Natural killer cell treated with Interleukin-12 subunit alpha and Interleukin-12 subunit beta and Interleukin-15 and Interleukin-18, amount 100 ng/mL, for 72 hours (primary cell): ENCODE measurements at regions not wholly inside any gene's neighbourhood (a gene's known extent, or its start where the extent isn't known, plus 50 kb on each side); places are given as distances from the start of the nearest gene placed in this dataset.

Experiments
- ATAC-seq, 2 donors: fragments of 150-1000 bp; cut with Tn5 transposase in 1 of 2; sonication (Bioruptor Pico), chemical (Tn5 transposase) in 1 of 2; 2 replicates each; pipeline ENCODE4 v1.10.0; 2021
- DNase-seq: peaks from one replicate; pipeline ENCODE4 v3.0.0; 2022; ENCODE audit warnings: low spot score
- H3K27ac Mint-ChIP-seq, 2 donors: 1 replicate in 1 of 2; 2 replicates in 1 of 2; pipeline ENCODE4 v1.8.0; 2022; ENCODE audit warnings: mixed read lengths in 2 of 2, mild to moderate bottlenecking in 1 of 2, moderate library complexity in 1 of 2
- H3K27me3 Mint-ChIP-seq, 2 donors: 1 replicate in 1 of 2; 2 replicates in 1 of 2; pipeline ENCODE4 v1.8.0; 2022; ENCODE audit warnings: mixed read lengths in 2 of 2
- H3K36me3 Mint-ChIP-seq: one replicate; pipeline ENCODE4 v1.8.0; 2022; ENCODE audit warnings: mixed read lengths
- H3K4me1 Mint-ChIP-seq, 2 donors: 1 replicate in 1 of 2; 2 replicates in 1 of 2; pipeline ENCODE4 v1.8.0; 2022; ENCODE audit warnings: low read depth in 2 of 2, mixed read lengths in 2 of 2, mild to moderate bottlenecking in 1 of 2
- H3K4me3 Mint-ChIP-seq: one replicate; pipeline ENCODE4 v1.8.0; 2022; ENCODE audit warnings: mixed read lengths
- H3K9me3 Mint-ChIP-seq: 2 replicates; pipeline ENCODE4 v1.8.0; 2022; ENCODE audit warnings: mixed read lengths

DNA sequence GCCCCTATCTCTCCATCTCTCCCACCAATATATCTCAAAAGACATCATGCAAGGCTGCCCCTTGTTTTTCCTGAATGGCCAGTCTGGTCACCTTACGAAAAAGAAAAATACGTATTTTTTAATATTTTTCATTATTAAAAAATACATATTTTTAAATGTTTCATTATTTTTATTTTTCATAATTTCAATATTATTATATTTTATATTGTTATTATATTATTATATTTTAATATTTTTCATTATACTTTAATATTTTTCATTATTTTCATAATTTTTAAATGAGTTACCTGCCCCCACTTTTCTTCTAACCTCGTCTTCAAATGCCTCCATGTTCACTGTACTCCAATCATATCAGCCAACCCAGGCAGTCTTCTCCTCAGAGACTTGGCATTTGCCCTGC is 116.0 kb upstream of the ERCC4 start:
- ATAC-seq (no peak), DNase-seq (no peak)
- Mint-ChIP-seq H3K4me3 (no peak overlapping the region), H3K4me1 (no peaks in the 10 kb centered on the region), H3K36me3 (no peaks in the 10 kb centered on the region), H3K27me3 (peaks cover 0 to 30% of the 10 kb centered on the region in 2 donors), H3K9me3 (no peaks in the 10 kb centered on the region), H3K27ac (no peak overlapping the region)

DNA sequence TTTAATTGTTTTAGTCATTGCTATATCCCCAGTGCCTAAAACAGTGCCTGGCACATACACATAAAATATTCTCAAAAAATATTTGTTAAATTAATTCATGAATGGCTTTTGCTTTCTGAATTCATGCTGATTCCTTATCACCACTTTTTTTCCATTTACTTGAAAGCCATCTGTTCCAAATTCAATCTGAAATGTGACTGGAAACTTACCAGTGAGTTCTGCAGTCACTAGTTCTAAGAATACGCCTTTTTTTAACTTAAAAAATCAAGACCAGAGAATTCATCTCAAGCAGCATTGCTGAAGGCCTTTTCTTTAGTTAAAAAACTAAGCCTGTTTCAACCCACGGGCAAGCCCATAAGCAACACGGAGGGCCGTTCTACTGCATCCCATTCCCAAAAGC is 114.0 kb upstream of the ERCC4 start:
- ATAC-seq, result no peak
- no peak overlapping the region for H3K4me3 Mint-ChIP-seq

DNA sequence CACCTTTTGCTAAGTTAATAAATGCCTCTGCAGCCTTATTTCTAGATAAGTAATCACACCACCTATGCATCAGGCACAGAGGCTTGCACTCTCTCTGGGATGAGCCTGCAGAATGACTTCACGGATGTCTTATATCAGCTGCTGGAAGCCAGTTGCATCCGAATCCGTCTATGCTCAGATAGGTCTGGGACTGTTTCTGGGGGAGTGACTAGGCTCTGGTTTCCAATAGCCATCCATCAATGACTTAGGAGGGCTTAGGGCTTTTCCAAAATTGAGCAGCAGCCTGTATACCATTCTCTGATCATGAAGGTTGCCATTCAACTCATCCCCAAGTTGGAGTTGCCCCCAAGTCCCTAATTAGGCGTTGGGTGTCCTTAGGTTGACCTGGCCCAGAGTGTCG is 113.3 kb upstream of the ERCC4 start:
- Mint-ChIP-seq H3K27ac (no peak overlapping the region), H3K4me1 (no peaks in the 10 kb centered on the region), H3K4me3 (no peak overlapping the region), H3K27me3 (peaks cover 0 to 21% of the 10 kb centered on the region in 2 donors), H3K9me3 (no peaks in the 10 kb centered on the region), H3K36me3 (no peaks in the 10 kb centered on the region)
- DNase-seq (no peak), ATAC-seq (no peak)

More for the DNA sequence above, 114.0 kb upstream of the ERCC4 start:
- Mint-ChIP-seq H3K4me1 (no peaks in the 10 kb centered on the region), H3K9me3 (no peaks in the 10 kb centered on the region), H3K36me3 (no peaks in the 10 kb centered on the region), H3K27ac (no peak overlapping the region), H3K27me3 (peaks cover 0 to 24% of the 10 kb centered on the region in 2 donors)
- no peak for DNase-seq

DNA sequence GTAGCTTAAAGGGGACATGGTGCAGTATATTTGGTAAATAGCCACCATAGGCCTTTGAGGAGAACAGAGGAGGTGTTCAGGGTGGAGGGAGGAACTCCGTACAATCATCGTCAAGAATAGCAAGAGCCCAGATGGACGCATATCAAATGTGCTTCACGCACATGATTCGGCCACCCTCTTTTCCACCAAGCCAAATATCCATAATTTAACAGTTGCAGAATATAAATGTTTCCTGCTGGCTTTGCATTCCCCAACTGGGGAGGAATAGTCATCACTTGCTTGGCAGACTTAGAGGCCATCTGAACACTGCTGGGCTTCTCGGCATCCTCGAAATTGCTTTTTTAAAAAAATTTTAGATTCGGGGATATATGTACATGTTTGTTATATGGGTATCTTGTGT is 111.9 kb upstream of the ERCC4 start:
- Mint-ChIP-seq H3K9me3 (no peaks in the 10 kb centered on the region), H3K27me3 (peaks cover 0 to 18% of the 10 kb centered on the region in 2 donors), H3K4me3 (no peak overlapping the region), H3K4me1 (no peaks in the 10 kb centered on the region), H3K27ac (no peak overlapping the region), H3K36me3 (no peaks in the 10 kb centered on the region)
- DNase-seq, result no peak
- ATAC-seq, result no peak

DNA sequence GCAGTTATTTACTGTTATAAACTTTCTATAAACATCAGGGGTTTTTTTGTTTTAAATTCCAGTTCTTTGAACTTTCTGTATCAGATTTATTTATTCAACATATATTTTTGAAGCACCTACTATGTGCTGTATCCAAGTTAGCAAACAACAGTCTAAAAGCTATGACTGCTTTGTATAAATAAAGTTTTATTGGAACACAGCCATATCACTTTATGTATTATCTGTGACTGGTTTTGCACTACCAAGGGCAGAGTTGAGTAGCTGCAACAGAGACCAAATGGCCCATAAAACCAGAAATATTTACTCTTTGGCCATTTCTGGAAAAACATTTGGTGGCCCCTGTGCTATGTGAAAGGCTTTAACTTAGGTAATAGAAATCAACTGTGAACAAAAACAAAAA is 110.2 kb upstream of the ERCC4 start:
- peaks cover 0 to 7% of the 10 kb centered on the region in 2 donors for H3K27me3 Mint-ChIP-seq
- no peak overlapping the region for H3K27ac Mint-ChIP-seq
- no peaks in the 10 kb centered on the region for H3K9me3 Mint-ChIP-seq
- no peak overlapping the region for H3K4me3 Mint-ChIP-seq
- no peak for ATAC-seq
- no peak for DNase-seq
- H3K4me1 Mint-ChIP-seq, result no peaks in the 10 kb centered on the region
- no peaks in the 10 kb centered on the region for H3K36me3 Mint-ChIP-seq

DNA sequence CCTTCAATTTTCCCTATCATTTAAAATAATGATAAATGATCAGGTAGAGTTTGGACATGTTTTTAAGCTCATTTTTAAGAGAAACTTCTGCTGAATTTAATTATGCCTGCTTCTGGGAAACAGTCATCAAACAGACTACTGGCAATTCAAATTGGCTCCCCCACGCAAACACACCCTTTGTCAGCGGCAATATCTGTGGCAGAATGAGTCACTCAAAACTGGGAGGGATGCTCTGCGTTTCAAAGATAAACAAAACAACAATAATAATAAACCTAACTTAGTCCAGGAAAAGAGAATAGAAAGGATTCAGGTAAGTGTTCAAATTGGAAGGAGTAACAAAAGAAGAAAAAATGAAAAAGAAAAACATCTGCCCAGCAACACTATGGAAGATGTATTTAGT is 108.1 kb upstream of the ERCC4 start:
- H3K4me3 Mint-ChIP-seq, result no peak overlapping the region
- no peak overlapping the region for H3K27ac Mint-ChIP-seq
- H3K27me3 Mint-ChIP-seq, result peaks cover 0 to 7% of the 10 kb centered on the region in 2 donors
- no peaks in the 10 kb centered on the region for H3K36me3 Mint-ChIP-seq
- DNase-seq (no peak), ATAC-seq (no peak)
- peaks cover 5% of the 10 kb centered on the region for H3K9me3 Mint-ChIP-seq
- no peaks in the 10 kb centered on the region for H3K4me1 Mint-ChIP-seq

DNA sequence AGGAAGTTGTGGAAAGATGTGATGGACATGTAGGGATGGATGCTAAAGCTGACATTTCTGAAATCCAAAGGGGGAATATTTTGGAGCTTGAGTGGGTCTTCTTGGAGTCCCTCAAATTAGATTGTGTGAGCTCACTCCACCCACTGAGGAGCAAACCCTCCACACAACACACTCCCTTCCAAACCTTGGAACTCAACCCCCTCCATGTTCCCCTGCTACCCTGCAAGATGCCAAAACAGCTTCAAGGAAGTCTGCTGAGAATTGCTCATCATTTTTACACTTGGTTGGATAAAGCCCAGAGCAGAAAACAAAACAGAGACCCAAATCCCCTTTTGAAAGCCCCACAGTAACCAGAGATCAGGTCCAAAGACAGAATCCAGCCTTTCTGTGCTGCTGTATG is 103.3 kb upstream of the ERCC4 start:
- Mint-ChIP-seq H3K4me1 (no peaks in the 10 kb centered on the region), H3K4me3 (no peak overlapping the region), H3K27ac (no peak overlapping the region), H3K9me3 (peaks cover 5% of the 10 kb centered on the region), H3K27me3 (peaks cover 0 to 4% of the 10 kb centered on the region in 2 donors), H3K36me3 (no peaks in the 10 kb centered on the region)
- ATAC-seq, result no peak
- no peak for DNase-seq

DNA sequence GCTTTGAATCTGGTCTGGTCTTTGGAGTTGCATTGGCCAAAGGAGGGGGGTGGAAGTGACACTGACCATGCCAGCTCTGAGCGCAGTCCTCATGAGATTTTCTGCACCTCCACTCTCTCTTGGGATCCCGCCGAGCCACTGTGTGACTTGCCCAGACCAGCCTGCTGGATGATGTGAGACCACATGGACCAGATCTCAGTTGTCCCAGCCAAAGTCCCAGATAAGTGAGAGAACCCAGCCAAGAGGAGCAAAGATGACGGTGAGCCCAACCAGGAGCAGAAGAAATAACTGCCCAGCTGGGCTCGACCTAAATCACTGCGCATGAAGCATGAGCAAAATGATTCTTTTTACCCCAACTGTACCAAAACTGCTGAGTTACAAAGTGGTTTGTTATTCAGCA is 96.5 kb upstream of the ERCC4 start:
- H3K36me3 Mint-ChIP-seq, result no peaks in the 10 kb centered on the region
- H3K4me1 Mint-ChIP-seq, result no peaks in the 10 kb centered on the region
- H3K4me3 Mint-ChIP-seq, result no peak overlapping the region
- no peak for ATAC-seq
- H3K9me3 Mint-ChIP-seq, result no peaks in the 10 kb centered on the region
- H3K27ac Mint-ChIP-seq, result no peak overlapping the region
- H3K27me3 Mint-ChIP-seq, result peaks cover 3 to 5% of the 10 kb centered on the region in 2 donors
- DNase-seq, result no peak

DNA sequence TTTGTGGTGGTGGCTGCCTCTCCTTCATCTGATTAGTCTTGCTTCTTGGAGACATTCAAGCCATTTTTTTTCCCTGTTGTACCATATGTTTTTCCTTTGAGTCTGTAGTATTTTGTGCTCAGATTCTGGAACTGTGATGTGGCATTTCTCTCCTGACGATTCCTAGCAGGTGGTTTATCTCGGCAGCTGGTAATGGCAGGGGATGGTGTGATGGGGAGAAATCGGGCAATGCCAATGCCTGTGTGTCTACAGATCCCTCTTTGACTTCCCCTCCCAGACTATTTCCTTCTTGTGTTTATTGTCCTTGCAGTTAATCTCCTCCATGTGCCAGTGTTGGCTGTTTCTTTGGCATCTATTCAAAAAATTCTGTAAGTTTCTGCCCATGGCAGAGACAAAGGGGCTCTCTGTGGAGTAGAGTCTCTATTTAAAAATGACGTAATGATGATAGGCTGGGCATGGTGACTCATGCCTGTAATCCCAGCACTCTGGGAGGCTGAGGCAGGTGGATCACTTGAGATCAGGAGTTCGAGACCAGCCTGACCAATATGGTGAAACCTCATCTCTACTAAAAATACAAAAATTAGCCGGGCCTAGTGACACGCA is 90.2 kb upstream of the ERCC4 start:
- Mint-ChIP-seq H3K4me1 (no peaks in the 10 kb centered on the region), H3K27me3 (peaks cover 3 to 29% of the 10 kb centered on the region in 2 donors), H3K9me3 (peaks cover 3% of the 10 kb centered on the region), H3K4me3 (no peak overlapping the region), H3K36me3 (no peaks in the 10 kb centered on the region), H3K27ac (no peak overlapping the region)
- DNase-seq (no peak), ATAC-seq (no peak)

DNA sequence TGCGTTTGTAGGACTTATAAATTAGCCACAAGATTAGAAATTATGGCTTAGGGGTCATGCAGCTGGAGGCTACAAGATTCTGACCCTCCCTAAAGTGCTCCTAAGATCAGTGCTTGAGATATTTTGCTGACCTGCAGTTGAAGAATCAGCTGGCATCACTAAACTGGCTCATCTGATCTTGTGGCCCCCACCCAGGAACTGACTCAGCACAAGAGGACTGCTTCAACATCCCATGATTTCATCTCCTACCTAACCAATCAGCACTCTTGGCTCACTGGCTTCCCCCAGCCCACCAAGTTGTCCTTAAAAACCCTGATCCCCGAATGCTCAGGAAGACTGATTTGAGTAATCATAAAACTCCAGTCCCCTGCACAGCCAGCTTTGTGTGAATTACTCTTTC is 86.4 kb upstream of the ERCC4 start:
- Mint-ChIP-seq H3K4me3 (no peak overlapping the region), H3K27ac (no peak overlapping the region), H3K27me3 (peaks cover 3 to 27% of the 10 kb centered on the region in 2 donors), H3K36me3 (no peaks in the 10 kb centered on the region), H3K4me1 (no peaks in the 10 kb centered on the region), H3K9me3 (peaks cover 3% of the 10 kb centered on the region)
- DNase-seq (no peak), ATAC-seq (no peak)

DNA sequence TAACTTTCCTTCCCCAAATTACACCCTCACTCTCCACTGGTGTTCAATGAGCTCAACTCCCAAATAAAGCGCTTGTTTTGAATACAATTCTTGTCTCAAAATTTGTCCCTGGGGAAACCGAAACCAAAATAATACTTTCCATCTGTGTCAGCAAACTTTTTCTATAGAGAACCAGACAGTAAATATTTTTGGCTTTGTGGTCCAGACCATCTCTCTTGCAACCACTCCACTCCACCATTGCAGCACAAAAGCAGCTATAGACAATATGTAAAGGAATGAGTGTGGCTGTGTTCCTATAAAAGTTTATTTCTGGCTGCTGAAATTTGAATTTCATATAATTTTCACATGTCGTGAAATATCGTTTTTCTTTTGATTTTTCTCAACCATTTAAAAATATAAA is 84.6 kb upstream of the ERCC4 start:
- H3K27me3 Mint-ChIP-seq, result peaks cover 3 to 20% of the 10 kb centered on the region in 2 donors
- H3K4me1 Mint-ChIP-seq, result no peaks in the 10 kb centered on the region
- ATAC-seq, result no peak
- no peak overlapping the region for H3K27ac Mint-ChIP-seq
- H3K4me3 Mint-ChIP-seq, result no peak overlapping the region
- DNase-seq, result no peak
- no peaks in the 10 kb centered on the region for H3K36me3 Mint-ChIP-seq
- peaks cover 3% of the 10 kb centered on the region for H3K9me3 Mint-ChIP-seq

DNA sequence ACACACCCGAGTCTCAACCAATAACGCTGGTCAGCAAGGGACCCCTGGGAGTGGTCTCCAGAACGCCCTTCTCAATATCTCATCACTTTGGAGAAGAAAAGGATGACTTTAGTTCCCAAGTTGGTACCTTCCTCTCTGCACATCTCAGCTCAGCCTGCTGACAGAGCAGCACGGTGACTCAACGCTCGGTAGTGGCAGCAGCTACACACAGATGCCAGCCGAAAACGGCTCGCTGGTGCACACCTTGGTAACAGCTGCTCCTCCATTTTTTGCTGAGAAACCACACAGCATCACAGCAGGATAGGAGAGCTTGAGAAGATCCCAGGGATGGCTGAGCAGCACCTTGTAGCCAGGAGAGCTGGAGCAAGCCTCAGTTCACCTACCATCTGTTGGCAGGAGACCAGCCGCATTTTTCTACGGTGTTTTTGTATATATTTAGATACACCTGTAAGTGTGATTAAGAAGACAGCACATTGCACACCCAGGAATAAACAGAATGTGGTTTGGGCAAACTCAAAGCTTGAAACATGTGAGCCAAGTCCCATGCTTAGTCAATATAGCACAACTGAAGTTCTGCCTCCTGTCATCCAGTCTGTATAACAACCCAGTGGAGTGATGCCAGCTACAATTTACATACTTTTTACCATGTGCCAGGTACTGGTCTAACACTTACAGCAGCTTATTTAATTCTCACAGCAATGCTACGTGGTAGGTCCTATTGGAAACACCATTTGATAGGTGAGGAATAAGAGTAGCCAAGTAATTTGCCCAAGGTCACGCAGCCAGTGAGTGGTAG is 83.8 kb upstream of the ERCC4 start:
- Mint-ChIP-seq H3K4me1 (no peaks in the 10 kb centered on the region), H3K27me3 (peaks cover 3 to 20% of the 10 kb centered on the region in 2 donors), H3K9me3 (peaks cover 3% of the 10 kb centered on the region), H3K27ac (no peak overlapping the region), H3K4me3 (no peak overlapping the region), H3K36me3 (no peaks in the 10 kb centered on the region)
- ATAC-seq, result no peak
- DNase-seq, result no peak

DNA sequence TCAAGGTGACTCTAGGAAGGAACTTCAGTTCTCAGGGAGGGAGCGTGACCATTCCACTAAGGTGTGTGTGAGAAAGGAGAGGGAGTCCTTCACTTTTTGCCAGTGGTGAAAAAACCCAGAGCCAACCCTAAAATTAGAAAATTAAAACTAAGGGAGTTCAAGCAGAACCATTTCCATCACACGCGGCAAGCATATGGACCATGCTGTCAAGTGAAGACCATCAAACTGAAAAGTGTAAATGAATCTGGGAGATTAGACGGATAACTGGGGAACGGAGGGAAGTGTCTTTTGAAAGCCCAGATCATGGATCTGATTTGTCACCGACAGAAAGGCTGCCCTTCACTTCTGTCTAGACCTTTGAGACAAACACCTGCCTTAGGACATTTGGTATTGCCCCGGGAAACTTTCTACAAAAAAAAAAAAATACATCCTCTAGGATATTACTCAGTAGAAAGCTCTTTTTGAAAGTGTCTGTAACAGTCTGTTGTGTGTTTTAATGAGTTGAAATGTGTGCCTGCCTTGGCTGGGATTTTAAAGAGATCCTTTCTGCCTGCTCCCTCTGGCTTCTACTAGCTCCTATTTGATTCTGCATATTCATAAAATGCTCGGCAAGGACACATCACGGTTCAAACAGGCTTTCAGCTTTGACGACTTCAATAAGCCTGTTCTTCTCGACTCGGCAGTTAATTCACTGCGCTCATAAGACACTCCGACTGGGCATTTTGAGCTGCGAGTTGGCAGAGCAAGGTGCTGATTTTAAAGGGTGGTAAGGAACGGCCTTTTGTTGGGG is 81.4 kb upstream of the ERCC4 start:
- ATAC-seq, result no peak
- Mint-ChIP-seq H3K36me3 (no peaks in the 10 kb centered on the region), H3K4me1 (no peaks in the 10 kb centered on the region), H3K27me3 (peaks cover 6 to 11% of the 10 kb centered on the region in 2 donors), H3K9me3 (peaks cover 3% of the 10 kb centered on the region), H3K27ac (no peak overlapping the region), H3K4me3 (no peak overlapping the region)
- DNase-seq, result no peak

DNA sequence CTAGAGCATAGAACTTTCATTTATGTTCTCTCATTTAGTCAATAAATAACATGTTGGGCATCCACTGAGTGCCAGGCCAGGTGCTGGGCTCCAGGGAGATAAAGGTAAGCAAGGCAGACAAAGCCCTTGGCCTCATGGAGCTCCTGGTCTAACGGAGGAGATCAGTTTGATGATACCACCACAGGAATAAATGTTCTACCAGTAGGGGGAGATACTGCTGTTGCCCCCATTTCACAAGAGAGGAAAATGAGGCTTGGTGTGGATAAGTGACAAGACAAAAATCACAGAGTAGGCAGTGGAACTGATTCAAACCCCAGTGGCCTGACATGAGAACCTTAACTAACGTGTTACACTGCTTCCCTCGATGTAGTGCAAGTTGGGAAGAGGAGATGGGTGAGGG is 80.4 kb upstream of the ERCC4 start:
- no peak for ATAC-seq
- Mint-ChIP-seq H3K4me3 (no peak overlapping the region), H3K36me3 (no peaks in the 10 kb centered on the region)

More for the DNA sequence above, 80.4 kb upstream of the ERCC4 start:
- no peak for DNase-seq
- H3K27ac Mint-ChIP-seq, result no peak overlapping the region
- H3K27me3 Mint-ChIP-seq, result peaks cover 2 to 3% of the 10 kb centered on the region in 2 donors
- no peaks in the 10 kb centered on the region for H3K9me3 Mint-ChIP-seq
- H3K4me1 Mint-ChIP-seq, result no peaks in the 10 kb centered on the region
